ENCODE measurements at regions not wholly inside any gene's neighbourhood (a gene's known extent, or its start where the extent isn't known, plus 50 kb on each side); places are given as distances from the start of the nearest gene placed in this dataset.

DNA sequence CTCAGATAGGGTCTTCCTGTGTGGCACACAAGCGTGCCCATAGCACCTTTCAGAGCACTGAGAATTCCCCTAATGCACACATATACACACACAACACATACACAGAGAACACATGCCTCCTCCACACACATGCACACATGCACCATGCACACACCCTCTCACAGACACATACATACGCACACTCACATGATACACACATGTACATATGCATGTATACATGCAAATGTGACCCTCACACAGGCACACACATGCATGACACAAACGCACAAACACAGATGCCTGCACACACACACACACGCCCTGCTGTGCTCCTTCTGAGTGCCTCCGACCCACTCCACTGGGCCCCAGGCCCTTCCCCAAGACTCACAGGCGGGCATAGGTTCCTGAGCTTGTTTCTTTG, 251.0 kb downstream of the PTPRU start:
- intact Hi-C loops (cut with DNase I), result no loop called here
- H3K9me3 ChIP-seq, result no peaks in the 10 kb centered on the region
- no peaks in the 10 kb centered on the region for H3K4me1 ChIP-seq
- ATAC-seq, result no peak
- TF ChIP-seq, protein P1, sequence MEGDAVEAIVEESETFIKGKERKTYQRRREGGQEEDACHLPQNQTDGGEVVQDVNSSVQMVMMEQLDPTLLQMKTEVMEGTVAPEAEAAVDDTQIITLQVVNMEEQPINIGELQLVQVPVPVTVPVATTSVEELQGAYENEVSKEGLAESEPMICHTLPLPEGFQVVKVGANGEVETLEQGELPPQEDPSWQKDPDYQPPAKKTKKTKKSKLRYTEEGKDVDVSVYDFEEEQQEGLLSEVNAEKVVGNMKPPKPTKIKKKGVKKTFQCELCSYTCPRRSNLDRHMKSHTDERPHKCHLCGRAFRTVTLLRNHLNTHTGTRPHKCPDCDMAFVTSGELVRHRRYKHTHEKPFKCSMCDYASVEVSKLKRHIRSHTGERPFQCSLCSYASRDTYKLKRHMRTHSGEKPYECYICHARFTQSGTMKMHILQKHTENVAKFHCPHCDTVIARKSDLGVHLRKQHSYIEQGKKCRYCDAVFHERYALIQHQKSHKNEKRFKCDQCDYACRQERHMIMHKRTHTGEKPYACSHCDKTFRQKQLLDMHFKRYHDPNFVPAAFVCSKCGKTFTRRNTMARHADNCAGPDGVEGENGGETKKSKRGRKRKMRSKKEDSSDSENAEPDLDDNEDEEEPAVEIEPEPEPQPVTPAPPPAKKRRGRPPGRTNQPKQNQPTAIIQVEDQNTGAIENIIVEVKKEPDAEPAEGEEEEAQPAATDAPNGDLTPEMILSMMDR (IDR thresholded peaks at IDR 0.05), result no peak
- no peak for DNase-seq
- H3K4me3 ChIP-seq, result no peak overlapping the region
- H3K27ac ChIP-seq, result no peak overlapping the region
- 80 to 82% methylated on average over 6 of the region's 6 CpGs for WGBS, 2 donors
- peaks cover 0 to 49% (median 18%) of the 10 kb centered on the region in 7 donors for H3K27me3 ChIP-seq
- no peaks in the 10 kb centered on the region for H3K36me3 ChIP-seq

DNA sequence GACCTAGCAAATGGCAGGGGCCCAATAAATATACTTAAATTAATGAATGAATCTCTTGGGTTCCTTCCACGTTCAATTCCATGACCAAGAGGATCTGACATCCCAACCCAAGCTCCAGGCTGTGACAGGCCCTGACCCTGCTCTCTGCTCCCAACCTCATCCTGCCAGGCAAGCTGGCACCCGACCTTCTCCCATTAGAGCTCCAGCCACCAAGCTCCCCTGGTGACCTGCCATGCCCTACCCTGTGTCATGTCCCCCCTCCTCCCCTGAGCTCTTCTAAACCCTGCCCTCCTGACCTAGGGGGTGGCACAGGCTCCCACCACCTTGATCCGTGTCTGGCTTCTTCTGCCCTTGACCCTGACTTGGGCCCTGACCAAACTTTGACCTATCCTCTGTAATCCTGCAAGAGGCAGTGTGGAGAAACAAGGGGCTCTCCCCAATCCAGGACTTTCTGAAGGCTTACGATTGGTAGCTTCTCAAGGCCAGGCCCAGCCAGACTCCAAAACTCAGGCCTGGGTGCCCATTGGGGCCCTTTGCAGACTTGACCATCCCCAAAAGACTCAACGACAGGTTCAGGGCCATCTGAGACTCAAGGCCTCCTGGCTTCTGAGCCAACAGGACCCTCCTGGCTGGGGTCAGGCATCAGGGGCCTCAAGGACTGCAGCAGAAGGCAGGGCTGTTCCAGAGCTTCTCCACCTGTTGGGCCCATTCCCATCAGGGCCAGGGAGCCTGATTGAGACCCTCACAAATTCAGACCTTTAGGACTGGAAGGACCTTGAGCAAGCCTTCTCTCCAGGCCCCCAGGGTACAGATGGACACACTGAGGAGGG, 249.0 kb downstream of the PTPRU start:
- Histone ChIP-seq H3K9me3 (no peaks in the 10 kb centered on the region), H3K27me3 (peaks cover 0 to 58% (median 29%) of the 10 kb centered on the region in 7 donors), H3K4me1 (no peaks in the 10 kb centered on the region), H3K36me3 (no peaks in the 10 kb centered on the region), H3K4me3 (no peak overlapping the region), H3K27ac (no peak overlapping the region)
- ATAC-seq, result no peak
- 75 to 83% methylated on average over 5 of the region's 5 CpGs for WGBS, 2 donors
- TF ChIP-seq, protein P1 (IDR thresholded peaks at IDR 0.05), result no peak
- DNase-seq, result no peak
- intact Hi-C loops (cut with DNase I), result no loop called here

GRCh38 chr1:29482991-29483390, 246.7 kb downstream of the PTPRU start:
- ATAC-seq (no peak), DNase-seq (no peak)
- Histone ChIP-seq H3K4me1 (no peaks in the 10 kb centered on the region), H3K27me3 (peaks cover 0 to 60% (median 50%) of the 10 kb centered on the region in 7 donors), H3K36me3 (no peaks in the 10 kb centered on the region), H3K4me3 (no peak overlapping the region), H3K27ac (no peak overlapping the region), H3K9me3 (no peaks in the 10 kb centered on the region)
- TF ChIP-seq, protein P1 (IDR thresholded peaks at IDR 0.05), result no peak
- 35 to 40% methylated on average over 6 of the region's 6 CpGs for WGBS, 2 donors
- intact Hi-C loops (cut with DNase I), result no loop called here

DNA sequence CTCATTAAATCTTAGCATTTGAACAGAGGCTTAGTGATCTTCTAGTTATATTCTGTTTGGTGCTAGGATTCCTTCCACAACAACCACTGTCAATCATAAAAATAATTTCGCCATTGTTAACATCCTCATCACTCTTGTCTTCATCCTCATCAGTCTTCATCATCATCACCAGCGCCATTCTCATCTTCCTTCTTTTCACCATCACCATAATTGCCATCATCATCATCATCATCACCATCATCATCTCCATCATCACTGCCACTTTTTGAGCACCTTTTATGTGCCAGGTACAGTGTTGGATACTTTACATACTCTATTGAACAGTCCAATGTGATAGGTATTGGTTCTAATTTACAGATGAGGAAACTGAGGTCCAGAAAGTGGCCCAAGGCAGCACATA, 245.7 kb downstream of the PTPRU start:
- H3K4me3 ChIP-seq, result no peak overlapping the region
- H3K27ac ChIP-seq, result no peak overlapping the region
- ATAC-seq (no peak), DNase-seq (no peak)
- H3K9me3 ChIP-seq, result no peaks in the 10 kb centered on the region
- TF ChIP-seq, protein P1 (IDR thresholded peaks at IDR 0.05), result no peak
- peaks cover 0 to 65% (median 58%) of the 10 kb centered on the region in 7 donors for H3K27me3 ChIP-seq
- intact Hi-C loops (cut with DNase I), result no loop called here
- no peaks in the 10 kb centered on the region for H3K4me1 ChIP-seq
- 83 to 90% methylated on average over 2 of the region's 2 CpGs for WGBS, 2 donors
- H3K36me3 ChIP-seq, result no peaks in the 10 kb centered on the region

Data from heart right ventricle (tissue), 16 donors.